Adrenal gland (tissue), 9 donors: ENCODE measurements at regions not wholly inside any gene's neighbourhood (a gene's known extent, or its start where the extent isn't known, plus 50 kb on each side); places are given as distances from the start of the nearest gene placed in this dataset.

ENCODE experiments used
- DNase-seq, 7 donors: peaks; one replicate each; pipeline ENCODE4 v3.0.0-alpha.2; 2019 to 2020
- H3K27ac ChIP-seq, 5 donors: fragments of 200-600 bp; sonication (generic) in 4 of 5; 1 replicate in 3 of 5; 2 replicates in 2 of 5; pipeline versions ENCODE4 v1.5.1 to v1.8.0; 2016 to 2020; ENCODE audit warnings: mild to moderate bottlenecking in 1 of 5
- H3K27me3 ChIP-seq: fragments of 200-600 bp; 2 replicates; pipeline ENCODE4 v1.8.0; 2021
- H3K36me3 ChIP-seq, 2 donors: fragments of 200-600 bp; replicated peaks in 1 of 2; 1 replicate in 1 of 2; 2 replicates in 1 of 2; pipeline versions ENCODE4 v1.5.1 to v1.8.0; 2018 to 2022
- H3K4me1 ChIP-seq, 2 donors: fragments of 200-600 bp; replicated peaks in 1 of 2; 1 replicate in 1 of 2; 2 replicates in 1 of 2; pipeline versions ENCODE4 v1.5.1 to v1.8.0; 2018 to 2021
- H3K4me3 ChIP-seq, 4 donors: fragments of 200-600 bp; sonication (generic) in 3 of 4; one replicate each; pipeline ENCODE4 v1.5.1; 2016 to 2018
- H3K9me3 ChIP-seq, 3 donors: fragments of 200-600 bp; sonication (generic) in 1 of 3; replicated peaks in 1 of 3; 1 replicate in 2 of 3; 2 replicates in 1 of 3; pipeline versions ENCODE4 v1.5.1 to v1.8.0; 2016 to 2021
- POLR2A ChIP-seq, 2 donors: fragments of 450-650 bp; IDR thresholded peaks; one replicate each; pipeline ENCODE4 v1.6.1; 2017; ENCODE audit warnings: antibody characterized with exemption in 2 of 2, mild to moderate bottlenecking in 2 of 2, moderate library complexity in 1 of 2
- WGBS, 4 donors: extraction: QIAGEN DNeasy Blood & Tissue Kit in 2 of 4; methylation state at CpG; one replicate each; pipeline versions ENCODE4 v1.1.5 to v1.1.7; 2013 to 2017; 5-methylcytosine and 5-hydroxymethylcytosine counted together
- intact Hi-C, 2 donors: fragments of 100-400 bp; cut with DNase I; formaldehyde crosslinking; loops; one replicate each; pipeline versions ENCODE4 v1.14.1 to v1.15.0; 2022 to 2023
- TF ChIP-seq, protein P1 (sequence below), 6 experiments: fragments of 450-650 bp in 4 of 6; fragments of 200-600 bp in 2 of 6; sonication (generic) in 1 of 6; IDR thresholded peaks; 1 replicate in 5 of 6; 2 replicates in 1 of 6; pipeline versions ENCODE4 v1.5.1 to v1.8.0; 2016 to 2021; ENCODE audit warnings: antibody characterized with exemption in 6 of 6, mild to moderate bottlenecking in 2 of 6, moderate library complexity in 1 of 6
- donor health status: healthy with polysubstance abuse.
- donor health status: Bipolar disorder and iron deficiency.
- donor health status: DM: yes; HTN: yes; CAD: no.
- donor health status: DM: no; HTN: no; CAD: no.
- donor health status: DM: no; HTN: no; CAD: no.

DNA sequence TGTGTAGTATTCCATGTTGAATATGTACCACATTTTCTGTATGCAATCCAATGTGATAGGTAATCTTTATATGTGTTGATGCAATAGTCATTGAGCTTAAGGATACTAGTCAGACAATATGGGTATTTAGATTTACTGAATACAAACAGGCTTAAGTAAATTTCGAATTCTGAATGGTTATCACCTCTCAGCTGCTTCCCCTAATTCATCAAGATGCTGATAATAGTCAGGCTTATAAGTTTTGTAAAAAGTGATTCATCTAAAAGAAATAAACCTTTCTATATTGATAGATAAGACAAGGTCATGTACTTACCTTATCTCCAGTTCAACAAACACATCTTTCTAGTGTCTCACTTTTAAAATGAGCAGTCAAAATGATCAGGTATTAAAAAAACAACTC is 205.5 kb downstream of the CASP12 start:
- H3K4me1 ChIP-seq: peaks cover 0 to 12% of the 10 kb centered on the region in 2 donors
- H3K36me3 ChIP-seq: no peaks in the 10 kb centered on the region
- H3K27me3 ChIP-seq: no peaks in the 10 kb centered on the region
- no peaks in the 10 kb centered on the region for H3K9me3 ChIP-seq
- DNase-seq: no peak
- TF ChIP-seq, protein P1, sequence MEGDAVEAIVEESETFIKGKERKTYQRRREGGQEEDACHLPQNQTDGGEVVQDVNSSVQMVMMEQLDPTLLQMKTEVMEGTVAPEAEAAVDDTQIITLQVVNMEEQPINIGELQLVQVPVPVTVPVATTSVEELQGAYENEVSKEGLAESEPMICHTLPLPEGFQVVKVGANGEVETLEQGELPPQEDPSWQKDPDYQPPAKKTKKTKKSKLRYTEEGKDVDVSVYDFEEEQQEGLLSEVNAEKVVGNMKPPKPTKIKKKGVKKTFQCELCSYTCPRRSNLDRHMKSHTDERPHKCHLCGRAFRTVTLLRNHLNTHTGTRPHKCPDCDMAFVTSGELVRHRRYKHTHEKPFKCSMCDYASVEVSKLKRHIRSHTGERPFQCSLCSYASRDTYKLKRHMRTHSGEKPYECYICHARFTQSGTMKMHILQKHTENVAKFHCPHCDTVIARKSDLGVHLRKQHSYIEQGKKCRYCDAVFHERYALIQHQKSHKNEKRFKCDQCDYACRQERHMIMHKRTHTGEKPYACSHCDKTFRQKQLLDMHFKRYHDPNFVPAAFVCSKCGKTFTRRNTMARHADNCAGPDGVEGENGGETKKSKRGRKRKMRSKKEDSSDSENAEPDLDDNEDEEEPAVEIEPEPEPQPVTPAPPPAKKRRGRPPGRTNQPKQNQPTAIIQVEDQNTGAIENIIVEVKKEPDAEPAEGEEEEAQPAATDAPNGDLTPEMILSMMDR (IDR thresholded peaks at IDR 0.05): no peak
- no peak for TF ChIP-seq POLR2A (IDR thresholded peaks at IDR 0.05)
- intact Hi-C loops: no loop called here
- H3K4me3 ChIP-seq: no peak overlapping the region
- no peak overlapping the region for H3K27ac ChIP-seq
- 36 to 64% (median 51%) methylated on average over 1 of the region's 1 CpG for WGBS, 4 donors

GRCh38 chr11:104691129-104691528 is 207.1 kb downstream of the CASP12 start:
- no peaks in the 10 kb centered on the region for H3K27me3 ChIP-seq
- intact Hi-C loops: no loop called here
- no peak for DNase-seq
- no peak overlapping the region for H3K4me3 ChIP-seq
- no peaks in the 10 kb centered on the region for H3K36me3 ChIP-seq
- TF ChIP-seq, protein P1 (IDR thresholded peaks at IDR 0.05): no peak
- TF ChIP-seq POLR2A (IDR thresholded peaks at IDR 0.05): no peak
- no peaks in the 10 kb centered on the region for H3K9me3 ChIP-seq
- peaks cover 0 to 12% of the 10 kb centered on the region in 2 donors for H3K4me1 ChIP-seq
- H3K27ac ChIP-seq: no peak overlapping the region
- 74 to 84% (median 78%) methylated on average over 2 of the region's 2 CpGs for WGBS, 4 donors

DNA sequence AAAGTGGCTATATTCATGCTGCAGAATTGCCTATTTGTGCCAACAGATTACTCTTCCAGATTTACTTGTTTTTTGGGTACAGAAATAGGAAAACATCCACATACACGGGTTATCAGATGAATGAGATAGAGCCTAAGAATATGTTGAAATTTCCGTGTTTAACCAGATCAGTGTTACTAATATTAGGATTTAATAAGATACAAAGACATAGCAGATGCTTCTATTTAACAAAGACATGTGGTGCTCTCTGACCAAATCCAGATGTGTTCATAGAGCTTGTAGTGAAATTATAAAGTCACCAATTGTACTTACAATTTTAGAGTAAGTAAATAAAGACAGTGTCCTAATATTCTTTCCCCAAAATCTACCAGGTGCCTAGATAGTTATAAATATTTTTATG is 208.0 kb downstream of the CASP12 start:
- no peak overlapping the region for H3K4me3 ChIP-seq
- H3K36me3 ChIP-seq: no peaks in the 10 kb centered on the region
- DNase-seq: no peak
- H3K27me3 ChIP-seq: no peaks in the 10 kb centered on the region
- H3K27ac ChIP-seq: no peak overlapping the region
- H3K4me1 ChIP-seq: peaks cover 0 to 12% of the 10 kb centered on the region in 2 donors
- no peaks in the 10 kb centered on the region for H3K9me3 ChIP-seq
- WGBS, 4 donors: 62 to 71% (median 69%) methylated on average over 2 of the region's 2 CpGs
- intact Hi-C loops: no loop called here
- no peak for TF ChIP-seq POLR2A (IDR thresholded peaks at IDR 0.05)
- TF ChIP-seq, protein P1 (IDR thresholded peaks at IDR 0.05): no peak

DNA sequence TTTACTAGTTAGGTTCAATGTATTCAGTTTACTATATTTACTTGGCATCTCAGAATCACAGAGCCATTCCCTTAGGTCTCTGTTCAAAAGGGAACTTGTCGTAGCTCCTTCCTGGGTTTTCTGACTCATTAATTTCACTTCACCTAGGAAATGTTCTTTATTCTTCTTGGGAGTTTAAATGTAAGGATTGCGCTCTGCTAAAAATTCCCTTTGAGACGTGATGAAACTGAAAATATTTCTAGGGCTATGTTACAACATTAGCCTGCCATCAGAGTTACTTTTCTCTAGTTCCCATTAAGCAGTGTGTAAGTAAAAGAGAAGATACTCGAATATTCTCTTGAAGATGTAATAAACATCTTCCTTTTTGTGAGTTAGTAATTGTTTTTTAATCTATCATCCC is 209.5 kb downstream of the CASP12 start:
- Histone ChIP-seq H3K27ac (no peak overlapping the region), H3K9me3 (peaks cover 0 to 7% (median 0%) of the 10 kb centered on the region in 3 donors), H3K4me3 (no peak overlapping the region), H3K4me1 (no peaks in the 10 kb centered on the region), H3K36me3 (no peaks in the 10 kb centered on the region), H3K27me3 (no peaks in the 10 kb centered on the region)
- intact Hi-C loops: no loop called here
- WGBS, 4 donors: 69 to 77% (median 72%) methylated on average over 4 of the region's 4 CpGs
- no peak for DNase-seq
- TF ChIP-seq, protein P1 (IDR thresholded peaks at IDR 0.05): no peak
- TF ChIP-seq POLR2A (IDR thresholded peaks at IDR 0.05): no peak
